HG03354 (cell line): ENCODE measurements at regions not wholly inside any gene's neighbourhood (a gene's known extent, or its start where the extent isn't known, plus 50 kb on each side); places are given as distances from the start of the nearest gene placed in this dataset.

Experiments used
- ATAC-seq: cut with Tn5 transposase; IDR thresholded peaks from one replicate; pipeline ENCODE4 v1.9.1; 2021; ENCODE audit warnings: mild to moderate bottlenecking; ENCODE audit not compliant: unreplicated experiment, poor library complexity, severe bottlenecking

DNA sequence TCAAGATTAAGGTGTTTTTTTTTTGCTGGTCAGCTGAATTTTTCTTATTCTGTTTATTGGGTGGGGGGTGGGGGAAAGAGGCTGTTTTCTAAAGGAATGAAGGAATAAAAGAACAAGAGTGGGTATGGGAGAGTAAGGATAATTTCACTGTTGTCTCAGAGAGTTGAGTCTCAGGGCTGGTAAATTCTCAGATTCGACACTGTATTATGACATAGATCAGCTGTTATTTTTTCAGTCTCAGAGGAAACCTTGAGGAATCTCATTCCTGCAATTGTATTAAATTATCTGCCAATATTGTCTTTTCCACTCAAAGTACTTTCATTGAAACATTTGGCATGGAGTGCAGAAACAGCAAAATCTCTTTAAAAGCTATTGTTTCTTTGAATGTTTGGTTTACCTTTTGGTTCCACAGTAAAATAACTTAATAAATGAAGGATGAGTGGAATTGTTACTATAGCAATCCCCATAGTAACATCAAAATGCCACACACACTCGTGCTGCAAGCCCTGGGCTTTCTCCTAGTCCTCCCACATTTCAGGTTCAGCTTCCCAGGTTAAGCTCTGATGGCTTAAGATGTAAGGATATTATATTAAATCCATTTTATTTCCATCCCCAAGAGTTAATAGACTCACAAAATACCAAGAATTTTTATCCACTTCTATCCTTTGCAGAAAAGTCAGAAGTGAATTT lies 478.7 kb upstream of the TCF4 start:
- ATAC-seq = no peak

DNA sequence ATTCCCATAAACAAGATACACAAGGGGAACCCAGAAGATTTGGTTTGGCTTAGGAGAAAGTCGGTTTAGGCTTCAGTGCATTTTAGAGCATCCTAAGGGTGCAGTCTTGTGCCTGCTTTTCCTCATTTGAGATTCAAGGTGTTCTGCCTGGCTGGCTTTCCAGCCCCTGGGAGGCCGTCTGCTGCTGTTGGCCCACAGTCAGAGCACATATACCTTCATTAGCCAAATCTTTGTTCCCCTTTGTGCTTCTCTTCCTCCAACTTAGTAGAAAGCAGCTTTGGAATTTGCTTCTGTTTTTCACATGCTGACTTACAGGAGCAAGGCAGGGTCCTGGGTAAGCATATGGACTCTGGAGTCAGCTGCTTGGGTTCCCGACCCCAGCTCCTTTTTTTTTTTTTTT lies 477.1 kb upstream of the TCF4 start:
- no peak for ATAC-seq

DNA sequence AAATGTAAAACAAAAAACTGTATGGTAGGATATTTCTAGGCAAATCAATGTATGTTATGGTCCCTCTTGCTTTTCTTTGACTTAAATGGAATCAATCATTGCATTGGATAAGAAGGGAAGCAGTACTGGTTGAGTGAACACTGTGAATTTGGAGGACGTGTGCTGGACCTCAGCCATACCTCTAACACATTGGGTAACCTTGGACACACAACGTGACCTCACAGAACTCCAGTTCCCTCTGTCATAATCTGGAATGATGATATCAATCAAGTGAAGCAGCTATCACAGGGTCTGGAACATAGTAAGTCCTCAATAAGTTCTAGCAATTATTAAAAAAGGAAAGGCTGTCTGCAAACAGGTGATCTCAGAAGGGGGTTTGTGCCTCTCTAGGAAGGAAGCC lies 474.9 kb upstream of the TCF4 start:
- no peak for ATAC-seq

DNA sequence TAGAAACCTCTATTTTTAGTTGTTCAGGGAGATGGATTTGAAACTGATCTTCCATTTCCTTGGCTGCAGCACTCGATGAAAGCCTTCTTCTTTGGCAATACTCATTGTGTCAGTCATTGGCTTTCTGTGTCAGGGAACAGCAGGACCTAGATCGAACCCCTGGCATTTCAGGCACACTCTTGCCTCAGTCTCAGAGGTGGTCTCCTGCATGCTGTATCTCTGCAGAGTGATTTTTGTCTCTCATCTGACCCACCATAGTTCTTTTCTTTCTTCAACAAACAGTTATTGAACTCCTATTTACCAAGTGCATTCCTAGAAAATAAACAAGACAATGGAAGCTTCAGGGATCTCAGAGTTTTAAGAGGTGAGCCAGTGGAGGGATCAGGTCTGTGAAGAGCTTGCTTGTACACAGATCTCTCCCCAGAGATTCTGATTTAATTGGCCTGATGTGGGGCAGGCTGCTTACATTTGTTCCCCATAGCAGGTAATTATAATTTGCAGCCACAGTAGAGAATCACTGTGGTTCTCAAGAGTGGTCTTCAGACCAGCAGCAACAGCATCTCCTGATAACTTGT lies 473.1 kb upstream of the TCF4 start:
- ATAC-seq = no peak

DNA sequence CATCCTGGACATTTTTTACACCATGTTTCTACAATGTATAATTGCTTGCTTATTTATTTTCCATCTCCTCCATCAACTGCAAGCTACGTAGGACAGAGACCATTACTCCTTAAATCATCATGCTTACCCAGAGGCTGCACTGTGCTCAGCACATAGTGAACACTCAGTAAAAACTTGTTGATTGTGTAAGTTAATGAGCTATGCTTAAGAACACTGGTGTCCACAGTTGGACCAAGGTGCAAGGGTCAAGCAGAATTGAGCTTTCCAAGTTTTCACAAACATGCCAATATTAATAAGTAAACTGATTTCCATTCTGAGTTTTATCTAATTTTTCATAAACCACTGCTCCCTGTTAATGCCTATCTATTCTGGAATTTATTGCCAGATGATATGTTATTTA lies 464.2 kb upstream of the TCF4 start:
- no peak for ATAC-seq

DNA sequence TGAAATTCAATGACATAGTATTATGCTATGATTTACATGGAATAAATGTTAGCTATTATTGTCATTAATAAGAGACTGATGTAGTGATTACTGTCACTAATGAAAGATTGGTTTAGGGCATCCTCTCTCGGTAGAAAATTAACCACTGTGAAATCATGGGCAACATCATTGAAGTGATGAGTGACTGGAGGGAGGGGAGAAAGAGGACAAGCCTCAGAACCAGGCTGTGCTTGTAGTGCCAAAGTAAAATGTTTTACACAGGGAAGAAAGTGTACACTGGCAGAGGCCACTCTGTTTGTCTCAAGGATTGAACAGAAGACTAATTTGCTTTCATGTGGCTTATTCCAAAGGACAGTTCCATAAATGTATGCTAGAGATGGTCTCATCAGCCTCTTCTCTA lies 456.2 kb upstream of the TCF4 start:
- ATAC-seq = no peak

DNA sequence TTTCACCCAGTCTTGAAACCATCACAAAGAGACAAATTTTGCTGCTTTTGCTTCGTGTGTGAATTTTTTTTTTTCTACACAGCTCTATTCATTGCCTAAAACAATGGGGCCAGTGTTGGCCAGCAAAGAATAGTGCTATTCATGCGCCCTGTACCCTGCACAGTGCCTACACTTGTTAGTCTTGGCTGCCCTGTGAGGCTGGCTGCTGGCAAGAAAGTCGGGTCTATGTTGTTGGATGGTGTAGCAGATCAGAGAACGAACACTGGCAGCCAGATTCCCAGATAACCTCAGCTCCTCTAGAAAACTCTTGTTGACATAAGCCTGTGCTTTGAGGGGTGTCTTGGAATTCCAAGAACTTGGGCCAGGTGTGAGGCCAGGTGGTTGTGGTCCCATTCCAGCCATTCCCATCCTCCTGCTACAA lies 455.7 kb upstream of the TCF4 start:
- ATAC-seq = no peak

DNA sequence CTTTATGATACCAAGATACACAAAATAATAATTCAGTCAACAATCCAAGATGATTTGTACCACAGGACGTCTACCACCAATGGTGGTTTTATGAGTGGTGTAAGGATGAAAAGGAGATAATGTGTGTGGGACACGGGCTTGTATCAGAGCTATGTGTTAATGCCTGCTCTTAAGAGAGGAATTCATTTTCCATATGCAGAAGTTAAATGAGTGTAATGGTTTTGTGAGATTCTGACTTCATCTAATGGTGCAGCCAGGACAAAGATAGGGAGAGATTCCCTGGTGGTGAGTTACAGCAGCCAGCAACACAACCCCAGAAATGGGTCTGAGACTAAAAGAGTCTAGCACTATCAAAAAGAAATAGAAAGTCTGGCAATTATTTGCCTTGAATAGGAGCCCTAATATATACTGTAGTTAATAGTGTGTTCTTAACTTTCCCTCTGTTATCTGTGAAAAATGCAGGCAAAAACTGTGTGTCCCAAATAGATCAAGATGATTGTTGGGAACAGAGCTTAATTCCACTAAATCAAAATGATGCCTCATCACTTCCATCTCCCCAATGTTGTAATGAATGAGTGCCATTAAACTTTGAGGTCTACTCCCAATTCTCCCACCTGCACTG lies 455.0 kb upstream of the TCF4 start:
- ATAC-seq = no peak

DNA sequence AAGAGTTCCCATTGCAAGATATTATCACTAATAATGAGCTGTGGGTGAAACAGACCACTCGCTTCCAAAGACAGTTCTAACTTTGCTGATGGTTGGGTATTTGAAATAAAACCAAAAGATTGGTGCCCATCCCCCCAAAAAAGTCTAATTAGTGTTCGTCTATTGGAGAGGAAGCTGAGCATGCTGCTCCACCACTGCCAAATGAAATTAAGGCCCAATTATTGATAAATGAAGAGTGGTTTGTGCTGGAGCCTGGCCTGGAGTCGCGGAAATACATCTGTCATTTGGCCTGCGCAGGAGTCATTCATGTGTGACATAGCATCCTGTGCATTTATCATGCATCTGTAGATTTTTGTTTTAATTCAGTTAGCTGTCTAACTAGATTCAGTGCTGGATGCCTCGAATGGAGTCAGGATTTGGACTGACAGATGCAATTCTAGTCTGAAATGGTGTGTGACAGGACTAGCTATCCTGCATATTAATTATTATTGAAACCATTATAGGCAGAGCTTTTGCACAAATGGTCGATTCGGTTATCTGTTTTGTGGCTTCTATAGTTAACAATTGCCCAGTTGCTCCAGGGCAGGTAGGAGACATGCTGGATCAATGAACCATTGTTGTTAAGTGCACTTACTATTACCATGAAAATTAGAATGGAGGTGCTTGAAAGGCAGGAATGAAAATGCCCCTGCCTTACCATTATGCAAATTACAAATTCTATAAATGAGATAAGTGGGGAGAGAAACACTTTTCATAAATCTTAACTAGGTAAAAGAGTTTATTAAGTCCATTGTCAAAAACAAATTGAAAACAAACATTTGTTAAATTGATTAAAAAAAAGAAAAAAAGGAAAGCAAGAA lies 450.4 kb upstream of the TCF4 start:
- ATAC-seq = no peak

DNA sequence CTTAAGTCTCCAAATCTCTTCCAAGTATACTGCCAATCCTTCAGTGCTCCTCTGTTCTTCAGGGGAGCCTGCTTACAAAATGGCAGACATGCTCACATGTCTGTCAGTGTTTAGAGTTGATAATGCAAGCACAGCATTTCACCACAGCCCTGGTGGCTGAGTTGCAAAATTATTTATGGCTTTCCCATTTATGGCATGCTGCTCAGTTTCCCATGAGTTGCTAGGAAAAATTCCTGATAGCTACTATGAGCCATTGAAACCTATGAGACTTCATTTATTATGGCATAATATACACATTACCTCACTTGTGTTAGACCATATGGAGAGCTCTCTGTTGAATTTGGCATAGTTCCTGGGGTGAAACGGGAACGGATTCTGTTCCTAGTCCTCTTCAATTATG lies 448.7 kb upstream of the TCF4 start:
- ATAC-seq = no peak

DNA sequence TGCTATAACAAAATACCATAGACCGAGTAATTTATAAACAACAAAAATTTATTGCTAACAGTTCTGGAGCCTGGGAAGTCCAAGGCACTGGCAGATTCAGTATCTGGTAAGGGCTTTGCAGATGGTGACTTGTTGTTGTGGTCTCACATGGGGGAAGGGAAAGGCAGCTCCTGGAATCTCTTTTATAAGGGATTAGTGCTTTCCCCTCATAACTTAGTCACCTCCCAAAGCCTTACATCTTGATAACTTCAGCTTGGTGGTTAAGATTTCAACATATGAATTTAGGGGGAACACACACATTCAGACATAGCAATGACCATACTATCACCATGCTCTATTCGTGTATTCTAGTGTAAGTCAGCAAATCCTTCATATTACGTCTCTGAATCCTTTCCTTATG lies 447.6 kb upstream of the TCF4 start:
- no peak for ATAC-seq

DNA sequence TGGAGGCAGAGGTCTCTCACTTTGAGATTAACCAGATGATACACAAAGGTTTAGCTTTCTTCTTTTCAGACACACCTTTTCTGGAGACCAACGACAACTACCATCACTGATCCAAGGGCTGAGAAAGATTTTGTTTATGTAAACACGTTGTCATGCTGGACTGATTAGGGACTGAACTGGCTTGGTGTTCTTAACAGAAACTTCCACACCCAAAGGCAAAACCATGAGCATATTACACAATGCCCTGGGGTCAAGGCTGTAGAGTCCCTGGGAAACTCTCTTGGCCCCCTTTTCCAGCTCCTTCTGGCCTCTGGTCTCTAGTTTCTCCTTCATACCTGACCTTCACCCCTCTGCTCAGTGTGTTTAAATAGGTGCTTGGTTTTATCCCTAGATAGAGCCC lies 447.0 kb upstream of the TCF4 start:
- no peak for ATAC-seq

DNA sequence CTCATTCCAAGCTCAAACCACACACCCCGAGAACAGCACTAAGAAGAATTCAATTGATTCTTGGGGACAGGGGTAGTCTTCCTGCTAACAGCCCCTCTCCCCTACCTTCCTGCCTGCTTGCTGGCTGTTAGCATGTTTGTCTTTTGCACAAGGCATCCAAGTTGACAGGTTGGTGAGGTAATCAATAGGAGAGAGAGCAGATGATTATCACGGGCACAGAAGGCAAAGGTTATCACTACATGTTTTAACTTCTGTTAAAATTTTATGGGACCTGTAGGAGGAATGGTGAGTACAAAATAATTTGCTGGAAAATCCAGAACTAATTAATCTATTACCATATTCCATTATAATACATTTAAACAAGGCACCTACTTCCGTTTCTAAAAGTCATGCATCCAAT lies 442.1 kb upstream of the TCF4 start:
- ATAC-seq = no peak

DNA sequence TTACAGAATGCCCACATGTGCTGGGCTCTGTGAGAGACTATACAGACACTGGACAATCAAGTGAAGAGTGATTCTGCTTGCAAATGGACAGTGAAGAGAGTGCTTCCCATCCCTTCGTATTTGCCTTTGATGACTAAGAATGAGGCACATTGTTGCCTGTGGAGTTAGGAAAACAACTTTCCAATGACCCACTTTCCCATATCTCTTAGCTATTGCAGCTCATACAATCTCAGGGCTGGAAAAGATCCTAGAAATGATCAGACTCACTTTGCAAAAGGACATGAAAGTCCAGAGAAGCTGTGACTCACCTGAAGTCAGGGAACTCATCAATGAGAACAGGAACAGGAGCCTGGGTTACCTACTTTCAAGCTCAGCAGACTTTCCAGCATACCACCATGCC lies 440.5 kb upstream of the TCF4 start:
- no peak for ATAC-seq

DNA sequence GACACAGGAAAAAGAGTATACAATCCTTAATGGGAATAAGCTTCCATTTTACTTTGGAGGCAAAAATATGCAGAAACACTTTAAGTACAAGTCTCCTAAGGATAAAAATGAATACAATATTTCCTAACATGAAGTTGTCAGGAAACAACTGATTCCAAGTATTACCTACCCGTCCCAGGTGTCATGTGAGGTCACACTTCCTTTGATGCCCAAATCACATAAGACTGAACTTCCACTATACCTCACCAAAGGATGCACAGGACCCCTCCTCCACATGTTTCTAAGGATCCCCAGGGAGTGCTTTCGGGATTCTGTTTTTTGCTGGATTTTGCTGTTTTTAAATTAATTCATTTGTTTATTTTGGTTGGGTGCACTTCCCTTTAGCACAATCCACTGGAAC lies 438.5 kb upstream of the TCF4 start:
- ATAC-seq = no peak

DNA sequence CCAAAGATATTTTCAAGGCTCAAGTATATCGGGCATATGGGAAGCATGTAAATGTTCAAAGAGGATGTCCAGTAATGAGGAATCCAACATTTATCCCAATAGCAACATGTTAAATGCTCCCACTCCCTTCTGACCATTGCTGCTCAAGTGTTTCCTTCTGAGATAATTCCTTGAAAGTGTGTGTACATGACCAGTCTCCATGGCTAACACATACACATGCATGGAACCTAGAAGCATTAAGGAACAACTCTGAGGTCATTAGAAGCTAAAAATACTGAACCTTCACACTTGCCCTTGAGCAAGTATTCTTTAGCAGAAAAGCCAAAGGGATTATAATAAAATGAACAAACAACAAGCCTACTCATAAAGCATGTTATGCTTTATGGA lies 433.8 kb upstream of the TCF4 start:
- no peak for ATAC-seq

DNA sequence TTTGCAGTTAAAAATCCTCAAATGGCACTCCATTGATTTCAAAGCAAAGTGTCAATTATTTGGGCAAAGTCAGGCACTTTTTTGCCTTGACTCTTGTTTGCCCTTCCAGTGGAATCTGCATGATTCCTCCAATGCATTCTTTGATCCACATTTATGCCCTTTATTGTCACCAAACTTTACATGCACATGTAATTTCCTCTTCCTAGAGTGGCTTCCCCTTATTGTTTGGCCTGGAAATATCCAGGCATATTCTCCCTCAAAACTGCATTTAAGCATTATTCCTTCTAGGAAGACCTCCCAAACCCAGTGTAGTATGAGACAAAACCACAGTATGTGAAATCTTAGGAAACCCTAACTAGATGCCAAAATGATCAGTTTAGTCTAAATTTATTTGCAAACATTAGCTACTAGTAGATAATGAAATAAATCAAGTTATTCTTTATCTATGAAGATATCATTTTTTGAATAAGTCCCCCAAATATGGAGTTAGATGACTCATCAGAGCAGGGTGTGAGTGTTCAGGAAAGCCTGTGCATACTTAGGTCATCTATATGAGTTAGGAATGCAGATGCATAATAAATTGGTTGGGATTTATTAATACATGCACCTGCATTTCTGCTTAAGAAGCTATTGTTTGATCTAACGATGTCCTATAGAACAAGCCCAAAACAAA lies 433.3 kb upstream of the TCF4 start:
- no peak for ATAC-seq

DNA sequence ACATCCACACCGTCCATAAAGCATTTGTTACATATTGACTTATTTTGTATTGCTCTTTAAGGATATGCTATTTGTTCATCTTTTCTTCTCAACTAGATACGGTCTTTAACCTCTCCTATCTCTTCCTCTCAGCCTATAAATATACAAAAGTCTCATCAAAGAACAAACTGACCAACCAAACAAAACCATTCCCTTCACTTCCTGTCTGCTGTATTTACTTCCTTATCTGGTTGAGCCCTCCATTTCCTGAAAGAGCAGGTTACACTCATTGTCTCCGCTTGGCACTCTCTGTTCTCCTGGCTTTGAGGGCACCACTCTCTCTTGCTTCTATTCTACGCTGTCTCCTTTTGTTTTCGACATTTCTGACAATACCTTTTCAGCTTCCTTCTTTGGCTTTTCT lies 431.9 kb upstream of the TCF4 start:
- ATAC-seq = no peak

DNA sequence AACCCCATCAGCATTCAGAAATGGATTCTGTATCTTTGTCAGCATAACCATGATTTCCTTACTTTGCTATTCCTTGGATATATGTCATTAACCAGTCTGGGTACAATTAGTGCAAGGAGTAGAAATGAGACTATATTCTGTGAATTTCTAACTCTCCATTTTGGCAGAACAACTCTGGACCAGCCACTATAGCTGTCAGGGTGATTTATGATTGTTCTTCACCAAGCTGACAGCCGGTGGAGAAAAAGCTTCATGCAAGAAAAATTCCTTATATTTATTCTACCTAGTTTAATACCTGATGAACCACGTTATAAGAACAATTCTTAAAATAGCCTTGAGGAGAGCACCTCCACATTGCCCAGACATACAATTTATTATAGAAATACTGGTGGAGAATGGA lies 431.2 kb upstream of the TCF4 start:
- no peak for ATAC-seq

DNA sequence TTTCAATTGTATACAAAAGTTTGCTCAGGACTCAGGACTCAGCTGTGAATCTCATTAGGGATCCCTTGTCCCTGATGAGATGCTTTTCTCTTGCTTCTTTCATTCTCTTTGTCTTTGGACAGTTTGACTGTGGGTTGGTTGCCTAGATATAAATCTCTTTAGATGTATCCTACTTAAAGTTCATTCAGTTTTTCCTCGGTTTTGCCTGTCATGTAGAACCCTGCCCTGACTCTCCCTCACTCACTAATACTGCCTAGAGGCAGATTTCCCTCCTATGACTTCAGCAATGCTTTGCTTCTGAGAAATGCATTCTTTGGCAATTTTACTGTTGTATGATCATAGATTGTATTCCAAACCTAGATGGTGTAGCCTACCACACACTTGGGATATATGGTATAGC lies 421.4 kb upstream of the TCF4 start:
- ATAC-seq = no peak
